ENCODE measurements at regions not wholly inside any gene's neighbourhood (a gene's known extent, or its start where the extent isn't known, plus 50 kb on each side); places are given as distances from the start of the nearest gene placed in this dataset.

DNA sequence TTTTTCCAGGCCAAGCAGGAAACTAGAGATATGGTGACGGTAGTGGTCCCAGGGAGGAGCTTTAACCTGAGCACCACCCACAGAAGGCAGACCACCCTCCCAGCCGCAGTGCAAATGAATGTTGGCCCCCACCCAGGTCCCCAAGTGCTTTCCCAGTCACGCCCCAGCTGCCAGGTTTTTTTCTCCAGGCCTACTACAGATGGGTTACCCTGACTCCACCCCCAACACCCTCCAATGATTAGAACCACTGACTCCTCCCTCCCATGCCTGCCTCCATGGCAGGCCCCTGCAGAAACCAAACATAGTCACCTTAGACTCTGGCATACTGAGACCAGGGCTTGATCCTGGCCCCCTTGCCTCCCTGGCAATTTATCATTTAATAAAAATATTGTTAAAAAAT is 58.7 kb upstream of the CHST1 start:
- peaks cover 0 to 6% of the 10 kb centered on the region in 2 donors for H3K36me3 ChIP-seq
- no peak for DNase-seq
- intact Hi-C loops (cut with DNase I; ENCODE audit: low total_unique reads), result no loop called here
- H3K4me1 ChIP-seq, result peaks cover 0 to 9% of the 10 kb centered on the region in 2 donors
- no peaks in the 10 kb centered on the region for H3K27me3 ChIP-seq
- no peak for ATAC-seq
- in situ Hi-C loops (cut with MboI; ENCODE audit: low sequenced_read_pairs in 4 of 4), result no loop called here
- H3K9me3 ChIP-seq, result no peaks in the 10 kb centered on the region
- H3K27ac ChIP-seq, result no peak overlapping the region
- no peak for TF ChIP-seq POLR2A (IDR thresholded peaks at IDR 0.05)
- TF ChIP-seq, protein P1, sequence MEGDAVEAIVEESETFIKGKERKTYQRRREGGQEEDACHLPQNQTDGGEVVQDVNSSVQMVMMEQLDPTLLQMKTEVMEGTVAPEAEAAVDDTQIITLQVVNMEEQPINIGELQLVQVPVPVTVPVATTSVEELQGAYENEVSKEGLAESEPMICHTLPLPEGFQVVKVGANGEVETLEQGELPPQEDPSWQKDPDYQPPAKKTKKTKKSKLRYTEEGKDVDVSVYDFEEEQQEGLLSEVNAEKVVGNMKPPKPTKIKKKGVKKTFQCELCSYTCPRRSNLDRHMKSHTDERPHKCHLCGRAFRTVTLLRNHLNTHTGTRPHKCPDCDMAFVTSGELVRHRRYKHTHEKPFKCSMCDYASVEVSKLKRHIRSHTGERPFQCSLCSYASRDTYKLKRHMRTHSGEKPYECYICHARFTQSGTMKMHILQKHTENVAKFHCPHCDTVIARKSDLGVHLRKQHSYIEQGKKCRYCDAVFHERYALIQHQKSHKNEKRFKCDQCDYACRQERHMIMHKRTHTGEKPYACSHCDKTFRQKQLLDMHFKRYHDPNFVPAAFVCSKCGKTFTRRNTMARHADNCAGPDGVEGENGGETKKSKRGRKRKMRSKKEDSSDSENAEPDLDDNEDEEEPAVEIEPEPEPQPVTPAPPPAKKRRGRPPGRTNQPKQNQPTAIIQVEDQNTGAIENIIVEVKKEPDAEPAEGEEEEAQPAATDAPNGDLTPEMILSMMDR (IDR thresholded peaks at IDR 0.05 in 4 of 5, conservative IDR thresholded peaks at IDR 0.05 in 1 of 5), result no peak
- no peak overlapping the region for H3K4me3 ChIP-seq

DNA sequence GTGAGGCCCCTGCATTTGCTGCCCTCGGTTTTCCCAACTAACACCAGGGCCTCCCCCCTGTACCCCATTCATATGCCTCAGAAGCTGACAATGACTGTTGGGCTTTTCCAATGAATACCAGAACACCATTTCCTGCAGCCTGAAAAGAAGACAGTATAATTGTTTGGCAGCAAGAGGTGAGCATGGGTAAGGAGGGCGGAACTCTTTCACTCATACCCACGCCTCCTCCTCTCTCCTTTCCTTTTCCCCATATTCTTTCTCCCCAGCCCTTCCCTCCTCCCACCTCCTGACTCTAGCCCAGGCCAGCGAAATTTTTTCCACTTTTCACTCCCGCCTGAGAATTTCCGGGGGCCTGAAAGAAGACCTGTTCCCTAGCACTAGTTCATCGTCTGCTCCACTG is 58.0 kb upstream of the CHST1 start:
- Histone ChIP-seq H3K9me3 (no peaks in the 10 kb centered on the region), H3K4me1 (peaks cover 0 to 9% of the 10 kb centered on the region in 2 donors), H3K27me3 (no peaks in the 10 kb centered on the region), H3K4me3 (no peak overlapping the region), H3K36me3 (peaks cover 0 to 6% of the 10 kb centered on the region in 2 donors), H3K27ac (no peak overlapping the region)
- TF ChIP-seq, protein P1 (IDR thresholded peaks at IDR 0.05 in 4 of 5, conservative IDR thresholded peaks at IDR 0.05 in 1 of 5), result no peak
- TF ChIP-seq POLR2A (IDR thresholded peaks at IDR 0.05), result no peak
- in situ Hi-C loops (cut with MboI; ENCODE audit: low sequenced_read_pairs in 4 of 4) (no loop called here), intact Hi-C loops (cut with DNase I; ENCODE audit: low total_unique reads) (no loop called here)
- DNase-seq, result no peak
- ATAC-seq, result no peak

DNA sequence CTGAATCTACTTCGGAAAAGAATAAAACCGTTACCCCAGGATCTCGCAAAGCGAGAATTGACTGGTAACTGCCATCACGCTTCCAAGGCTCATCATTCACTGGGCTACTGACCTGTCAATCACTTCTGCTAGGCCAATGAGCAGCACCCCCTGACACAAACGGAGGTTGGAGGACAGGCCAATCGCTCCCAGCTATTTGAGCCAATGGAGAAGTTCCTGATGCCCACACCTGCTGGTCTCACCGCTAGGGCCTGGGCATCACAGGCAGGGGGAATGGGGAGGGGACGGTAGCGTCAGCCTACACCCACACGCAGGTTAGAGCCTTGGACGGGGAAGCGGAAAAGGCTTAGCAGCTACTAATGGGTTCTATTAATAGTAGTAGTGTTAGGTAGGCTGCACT is 56.7 kb upstream of the CHST1 start:
- Histone ChIP-seq H3K27me3 (no peaks in the 10 kb centered on the region), H3K4me3 (no peak overlapping the region), H3K36me3 (peaks cover 0 to 6% of the 10 kb centered on the region in 2 donors), H3K4me1 (peaks cover 0 to 9% of the 10 kb centered on the region in 2 donors), H3K9me3 (no peaks in the 10 kb centered on the region), H3K27ac (no peak overlapping the region)
- intact Hi-C loops (cut with DNase I; ENCODE audit: low total_unique reads) (no loop called here), in situ Hi-C loops (cut with MboI; ENCODE audit: low sequenced_read_pairs in 4 of 4) (no loop called here)
- no peak for TF ChIP-seq POLR2A (IDR thresholded peaks at IDR 0.05)
- TF ChIP-seq, protein P1 (IDR thresholded peaks at IDR 0.05 in 4 of 5, conservative IDR thresholded peaks at IDR 0.05 in 1 of 5), result no peak
- peak in 1 of 2 donors; percentile 17 for ATAC-seq
- DNase-seq, result no peak

DNA sequence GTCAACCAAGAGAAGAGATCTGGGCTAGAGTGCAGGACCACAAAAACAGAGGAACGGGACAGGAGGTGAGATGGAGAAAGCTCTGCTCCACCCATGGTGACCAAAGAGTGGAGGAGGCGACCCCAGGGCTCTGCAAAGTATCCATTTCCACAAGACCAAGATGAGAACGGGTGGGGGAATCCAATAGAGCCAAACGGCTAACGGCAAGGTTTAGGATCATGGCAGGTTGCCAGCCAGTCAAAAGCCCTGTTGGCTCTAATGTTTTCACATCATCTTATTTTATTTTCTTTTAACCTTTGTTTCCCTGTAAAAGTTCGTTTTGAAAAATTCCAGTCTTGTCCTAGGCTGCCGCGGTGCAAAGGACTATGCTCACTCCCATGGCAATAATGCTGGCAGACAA is 52.1 kb upstream of the CHST1 start:
- intact Hi-C loops (cut with DNase I; ENCODE audit: low total_unique reads), result no loop called here
- in situ Hi-C loops (cut with MboI; ENCODE audit: low sequenced_read_pairs in 4 of 4), result no loop called here
- Histone ChIP-seq H3K9me3 (no peaks in the 10 kb centered on the region), H3K36me3 (no peaks in the 10 kb centered on the region), H3K27ac (no peak overlapping the region), H3K4me3 (no peak overlapping the region), H3K4me1 (no peaks in the 10 kb centered on the region), H3K27me3 (no peaks in the 10 kb centered on the region)
- DNase-seq, result no peak
- TF ChIP-seq, protein P1 (IDR thresholded peaks at IDR 0.05 in 4 of 5, conservative IDR thresholded peaks at IDR 0.05 in 1 of 5), result no peak
- no peak for TF ChIP-seq POLR2A (IDR thresholded peaks at IDR 0.05)
- ATAC-seq, result no peak

DNA sequence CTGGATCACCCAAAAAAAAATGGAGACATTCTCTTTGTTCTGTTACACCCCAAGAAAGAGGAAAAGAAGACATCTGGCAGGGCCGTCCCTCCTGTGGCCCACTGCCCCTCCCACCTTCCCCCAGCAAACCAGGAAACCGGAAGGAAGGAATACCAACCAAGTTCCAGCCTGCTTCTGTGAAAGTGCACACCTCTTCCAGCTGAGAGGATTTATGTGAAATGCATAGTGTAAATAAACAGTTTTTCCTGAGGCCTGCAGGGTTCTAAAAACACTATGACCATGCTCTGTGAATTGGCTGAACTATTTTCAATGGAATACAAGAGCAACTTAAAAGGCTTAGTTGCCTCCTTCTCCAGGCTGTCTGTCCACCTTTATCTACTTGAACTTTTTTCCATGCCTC is 50.0 kb upstream of the CHST1 start:
- Histone ChIP-seq H3K36me3 (no peaks in the 10 kb centered on the region), H3K4me1 (peaks cover 0 to 3% of the 10 kb centered on the region in 2 donors), H3K27me3 (no peaks in the 10 kb centered on the region), H3K9me3 (no peaks in the 10 kb centered on the region), H3K4me3 (no peak overlapping the region), H3K27ac (no peak overlapping the region)
- no peak for ATAC-seq
- in situ Hi-C loops (cut with MboI; ENCODE audit: low sequenced_read_pairs in 4 of 4) (no loop called here), intact Hi-C loops (cut with DNase I; ENCODE audit: low total_unique reads) (no loop called here)
- TF ChIP-seq, protein P1 (IDR thresholded peaks at IDR 0.05 in 4 of 5, conservative IDR thresholded peaks at IDR 0.05 in 1 of 5), result no peak
- DNase-seq, result no peak

Data from gastrocnemius medialis (tissue), 4 donors.